Lower lobe of right lung (tissue), 2 donors: ENCODE measurements at regions not wholly inside any gene's neighbourhood (a gene's known extent, or its start where the extent isn't known, plus 50 kb on each side); places are given as distances from the start of the nearest gene placed in this dataset.

Experiments
- ATAC-seq, 2 donors: fragments of 200-7000 bp; cut with Tn5 transposase; one replicate each; pipeline ENCODE4 v1.9.1; 2020 to 2022; ENCODE audit warnings: mild to moderate bottlenecking in 2 of 2, moderate library complexity in 2 of 2
- DNase-seq: peaks from one replicate; pipeline ENCODE4 v3.0.0-alpha.2; 2020
- H3K27ac ChIP-seq: fragments of 200-600 bp; one replicate; pipeline ENCODE4 v1.8.0; 2022
- H3K27me3 ChIP-seq: fragments of 200-600 bp; one replicate; pipeline ENCODE4 v1.8.0; 2022; ENCODE audit warnings: low read depth
- H3K36me3 ChIP-seq: fragments of 200-600 bp; one replicate; pipeline ENCODE4 v1.8.0; 2022; ENCODE audit warnings: mild to moderate bottlenecking
- H3K4me1 ChIP-seq: fragments of 200-600 bp; one replicate; pipeline ENCODE4 v1.8.0; 2022
- H3K4me3 ChIP-seq: fragments of 200-600 bp; one replicate; pipeline ENCODE4 v1.8.0; 2022; ENCODE audit warnings: mild to moderate bottlenecking
- H3K9me3 ChIP-seq: fragments of 200-600 bp; one replicate; pipeline ENCODE4 v1.8.0; 2022
- CTCF ChIP-seq: fragments of 200-600 bp; IDR thresholded peaks from one replicate; pipeline ENCODE4 v1.8.0; 2022; ENCODE audit warnings: antibody characterized with exemption, mild to moderate bottlenecking
- intact Hi-C: fragments of 100-400 bp; cut with DNase I; formaldehyde crosslinking; loops from one replicate; pipeline ENCODE4 v1.11.0; 2022
- donor health status: DM: no; HTN: yes; CAD: no; lungs with severe emphysema.

- no peak for DNase-seq
- peaks cover 15% of the 10 kb centered on the region for H3K4me1 ChIP-seq
- no peak overlapping the region for H3K27ac ChIP-seq
- H3K36me3 ChIP-seq = no peaks in the 10 kb centered on the region
- no peaks in the 10 kb centered on the region for H3K9me3 ChIP-seq
- H3K27me3 ChIP-seq = no peaks in the 10 kb centered on the region
- no peak for ATAC-seq
- H3K4me3 ChIP-seq = no peak overlapping the region
- intact Hi-C loops = loop anchor here (10.0 kb wide), 1 partner anchor 1010 kb away; no protein-coding TSS in a partner anchor
- no peak for TF ChIP-seq CTCF
Measured at GRCh38 chr9:14434971-14435718, 121.2 kb upstream of the NFIB start.

- Histone ChIP-seq H3K36me3 (no peaks in the 10 kb centered on the region), H3K4me3 (no peak overlapping the region), H3K9me3 (no peaks in the 10 kb centered on the region), H3K27ac (no peak overlapping the region), H3K4me1 (peaks cover 15% of the 10 kb centered on the region), H3K27me3 (no peaks in the 10 kb centered on the region)
- intact Hi-C loops = loop anchor here (10.0 kb wide), 1 partner anchor 1009 kb away; no protein-coding TSS in a partner anchor
- TF ChIP-seq CTCF = no peak
- ATAC-seq (no peak), DNase-seq (no peak)
Measured at GRCh38 chr9:14434158-14434504, 120.2 kb upstream of the NFIB start.

- Histone ChIP-seq H3K4me1 (peaks cover 17% of the 10 kb centered on the region), H3K4me3 (peak overlapping the region; percentile 5), H3K36me3 (no peaks in the 10 kb centered on the region), H3K27me3 (no peaks in the 10 kb centered on the region), H3K27ac (no peak overlapping the region), H3K9me3 (no peaks in the 10 kb centered on the region)
- no peak for TF ChIP-seq CTCF
- intact Hi-C loops = loop anchor here (10.0 kb wide), 1 partner anchor 1009 kb away; no protein-coding TSS in a partner anchor
- peak; percentile 44 to 71 for ATAC-seq
- DNase-seq = no peak
Measured at GRCh38 chr9:14433351-14434157, 119.6 kb upstream of the NFIB start.

GRCh38 chr9:14432666-14433350 lies 118.9 kb upstream of the NFIB start:
- Histone ChIP-seq H3K9me3 (no peaks in the 10 kb centered on the region), H3K36me3 (no peaks in the 10 kb centered on the region), H3K4me1 (peaks cover 18% of the 10 kb centered on the region), H3K27ac (no peak overlapping the region), H3K27me3 (no peaks in the 10 kb centered on the region), H3K4me3 (no peak overlapping the region)
- intact Hi-C loops = loop anchor here (10.0 kb wide), 1 partner anchor 1008 kb away; no protein-coding TSS in a partner anchor
- DNase-seq = no peak
- ATAC-seq = no peak
- TF ChIP-seq CTCF = no peak

GRCh38 chr9:14428781-14429230 lies 114.9 kb upstream of the NFIB start:
- ATAC-seq = peak in 1 of 2 donors; percentile 65
- Histone ChIP-seq H3K9me3 (no peaks in the 10 kb centered on the region), H3K27ac (no peak overlapping the region), H3K27me3 (no peaks in the 10 kb centered on the region), H3K4me3 (no peak overlapping the region), H3K4me1 (peaks cover 15% of the 10 kb centered on the region), H3K36me3 (no peaks in the 10 kb centered on the region)
- peak; percentile 81 for TF ChIP-seq CTCF
- intact Hi-C loops = no loop called here
- no peak for DNase-seq
